GM21619 (cell line): ENCODE measurements at regions not wholly inside any gene's neighbourhood (a gene's known extent, or its start where the extent isn't known, plus 50 kb on each side); places are given as distances from the start of the nearest gene placed in this dataset.
"Not testable (repeated sequence)": the region's sequence is repeated elsewhere in the genome, so short reads cannot be mapped to it uniquely, and the experiment has no call there.

Source experiments
- ATAC-seq: cut with Tn5 transposase; IDR thresholded peaks from one replicate; pipeline ENCODE4 v1.9.1; 2021; ENCODE audit not compliant: unreplicated experiment

DNA sequence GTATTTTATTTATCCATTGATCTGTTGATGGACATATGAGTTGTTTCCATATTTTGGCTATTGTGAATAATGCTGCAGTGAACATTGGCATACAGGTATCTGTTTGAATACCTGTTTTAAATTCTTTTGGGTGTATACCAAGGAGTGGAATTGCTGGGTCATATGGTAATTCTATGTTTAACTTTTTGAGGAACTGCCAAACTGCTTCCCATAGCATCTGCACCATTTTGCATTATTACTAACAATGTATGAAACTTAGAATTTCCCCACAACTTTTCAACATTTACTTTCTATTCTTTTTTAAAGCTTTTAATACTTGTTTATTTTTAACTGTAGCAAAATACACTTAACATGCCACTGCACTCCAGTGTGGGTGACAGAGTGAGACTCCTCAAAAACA, 57.0 kb upstream of the MSN start:
- no peak for ATAC-seq

DNA sequence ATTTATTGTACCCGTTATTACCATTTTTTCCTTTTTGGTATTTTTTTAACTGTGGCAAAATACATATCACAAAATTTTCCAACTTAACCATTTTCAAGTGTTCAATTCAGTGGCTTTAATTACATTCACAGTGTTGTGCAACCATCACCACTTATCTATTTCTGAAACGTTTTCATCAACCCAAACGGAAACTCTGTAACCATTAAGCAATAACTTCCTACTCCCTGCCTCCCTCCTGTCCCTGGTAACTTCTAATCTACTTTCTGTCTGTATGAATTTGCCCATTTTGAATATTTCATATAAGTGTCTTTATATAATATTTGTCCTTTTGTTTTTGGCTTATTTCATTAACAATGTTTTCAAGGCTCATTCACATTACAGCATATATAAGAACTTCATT, 57.4 kb upstream of the MSN start:
- ATAC-seq: no peak

DNA sequence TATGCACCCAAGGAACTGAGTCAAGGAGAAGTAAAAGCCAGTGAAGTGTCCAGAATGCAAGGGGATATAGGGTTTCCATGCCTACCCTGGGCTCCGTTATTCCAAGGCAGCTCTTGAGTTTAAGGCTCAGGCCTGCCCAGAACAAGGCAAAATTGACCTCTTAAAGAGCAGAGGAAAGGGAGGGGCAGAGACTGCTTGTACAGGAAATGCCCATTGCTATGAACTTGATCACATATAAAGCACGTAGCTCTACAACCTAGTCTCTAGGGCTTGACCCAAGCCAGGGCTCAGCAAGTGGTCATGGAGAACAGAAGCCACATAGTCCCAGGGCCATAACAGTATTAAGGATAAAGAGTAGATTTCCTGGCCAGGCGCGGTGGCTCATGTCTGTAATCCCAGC, 58.2 kb upstream of the MSN start:
- ATAC-seq: no peak

DNA sequence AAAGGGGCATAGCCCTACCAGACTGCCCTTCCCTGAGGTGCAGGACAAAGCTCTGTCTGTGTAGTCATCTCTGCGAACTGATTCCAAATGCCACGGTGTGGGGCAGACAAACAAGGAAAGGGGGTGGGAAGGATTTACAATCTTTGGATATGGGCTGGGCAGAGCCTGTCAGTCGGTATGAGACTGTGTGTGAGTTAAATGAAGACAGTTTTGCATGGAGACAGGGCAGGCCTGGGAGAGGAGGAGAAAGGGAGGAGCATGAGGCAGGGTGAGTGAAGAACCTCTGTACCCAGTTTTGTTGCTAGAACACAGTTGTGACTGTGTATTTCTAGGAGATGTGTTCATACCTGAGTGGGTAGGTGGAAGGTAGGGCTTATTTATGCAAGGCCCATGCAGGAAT, 59.4 kb upstream of the MSN start:
- ATAC-seq: no peak

DNA sequence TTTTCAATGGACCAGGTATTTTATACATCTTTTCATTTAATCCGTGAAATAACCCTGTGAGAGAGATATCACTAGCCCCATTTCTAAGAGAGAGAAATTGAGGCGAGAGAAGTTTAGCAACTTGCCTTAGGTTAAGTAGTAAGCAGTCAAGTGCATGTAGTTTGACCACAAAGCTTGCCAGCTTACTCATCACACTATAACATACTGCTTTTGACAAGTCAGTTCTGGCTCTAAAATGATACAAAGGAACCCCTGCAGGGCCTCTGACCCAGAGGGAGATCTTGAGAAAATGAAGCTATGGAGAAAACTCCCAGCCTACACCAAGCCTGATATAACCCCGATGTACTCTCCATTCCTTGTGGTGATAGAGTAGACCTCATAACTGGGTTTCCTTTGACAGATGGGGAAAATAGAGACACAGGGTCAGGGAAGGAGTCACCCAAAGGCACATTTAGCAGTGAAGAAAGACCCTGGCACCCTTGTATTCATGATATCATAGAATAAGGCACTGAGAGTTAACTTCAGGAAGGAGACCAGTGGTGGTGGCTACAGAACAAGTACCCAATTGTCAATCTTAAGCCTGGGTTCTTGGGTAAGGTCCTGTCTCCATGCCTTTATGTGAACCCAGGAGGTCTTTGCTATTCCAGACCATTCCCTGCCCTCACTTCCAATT, 60.2 kb upstream of the MSN start:
- peak; percentile 56 for ATAC-seq

DNA sequence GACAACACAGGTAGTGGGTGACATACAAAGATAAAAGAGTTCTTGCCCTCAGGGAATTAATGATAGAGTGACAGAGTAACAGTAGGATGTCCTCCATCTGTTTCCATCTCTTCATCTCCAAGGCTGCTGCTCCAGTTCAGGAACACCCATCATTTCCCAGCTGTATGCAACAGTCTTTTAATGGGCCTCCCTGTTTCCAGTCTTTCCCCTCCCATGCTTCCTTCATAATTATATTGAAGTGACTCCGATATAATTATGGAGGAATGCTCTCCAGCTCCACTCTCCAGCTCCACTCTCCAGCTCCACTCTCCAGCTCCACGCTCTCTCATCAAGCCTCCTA, 65.3 kb upstream of the MSN start:
- ATAC-seq: no peak

DNA sequence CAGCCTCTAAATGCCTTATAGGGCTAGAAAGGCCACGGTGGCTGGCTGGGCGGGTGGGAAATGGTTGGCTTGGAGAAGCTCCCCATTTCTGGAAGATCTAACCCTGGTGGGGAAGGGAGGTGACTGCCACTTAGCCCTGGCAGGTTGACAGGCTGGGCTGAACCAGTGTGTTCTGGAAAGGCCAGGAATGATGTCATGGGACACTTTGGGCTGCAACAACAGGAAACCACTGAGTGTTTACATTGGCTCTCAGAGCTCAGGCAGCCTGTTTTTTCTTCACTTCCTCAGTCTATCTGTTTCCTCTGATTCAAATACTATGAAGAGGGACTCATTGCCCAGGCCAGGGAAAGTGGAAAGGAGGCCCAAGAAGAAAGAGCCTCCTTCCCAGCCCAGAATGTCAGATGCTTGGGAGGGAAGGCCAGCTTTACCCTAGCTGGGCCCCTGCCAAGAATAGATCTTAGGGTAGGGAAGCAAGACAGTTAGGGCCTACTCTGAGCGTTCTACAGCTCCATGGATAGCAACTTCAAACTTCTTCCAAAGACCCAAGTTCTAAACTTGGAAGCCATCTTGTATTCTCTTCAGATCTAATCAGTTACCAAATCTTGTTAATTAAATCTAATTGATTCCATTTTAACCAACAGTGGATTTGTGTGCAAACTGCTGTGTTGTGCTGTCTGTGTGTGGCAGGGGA, 65.8 kb upstream of the MSN start:
- ATAC-seq: peak; percentile 65

DNA sequence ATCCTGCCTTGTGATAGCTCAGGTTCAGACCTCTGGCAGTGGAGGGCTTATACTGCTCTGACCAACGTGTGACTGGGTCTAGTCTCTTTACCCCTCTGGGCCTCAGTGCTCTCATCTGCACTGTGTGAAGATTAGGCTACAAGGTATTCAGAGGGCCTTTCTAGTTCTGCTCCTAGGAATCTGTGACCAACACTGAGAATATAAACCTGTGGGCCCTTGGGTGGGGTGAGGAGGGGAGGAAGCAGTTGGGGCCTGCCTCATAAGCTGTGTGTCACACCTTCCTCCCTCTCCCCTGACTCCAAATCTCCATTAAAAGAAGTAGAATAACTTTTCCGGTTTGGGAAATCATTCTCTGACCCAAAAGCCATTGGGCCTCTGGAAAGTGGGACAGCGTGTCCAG, 66.3 kb upstream of the MSN start:
- no peak for ATAC-seq

DNA sequence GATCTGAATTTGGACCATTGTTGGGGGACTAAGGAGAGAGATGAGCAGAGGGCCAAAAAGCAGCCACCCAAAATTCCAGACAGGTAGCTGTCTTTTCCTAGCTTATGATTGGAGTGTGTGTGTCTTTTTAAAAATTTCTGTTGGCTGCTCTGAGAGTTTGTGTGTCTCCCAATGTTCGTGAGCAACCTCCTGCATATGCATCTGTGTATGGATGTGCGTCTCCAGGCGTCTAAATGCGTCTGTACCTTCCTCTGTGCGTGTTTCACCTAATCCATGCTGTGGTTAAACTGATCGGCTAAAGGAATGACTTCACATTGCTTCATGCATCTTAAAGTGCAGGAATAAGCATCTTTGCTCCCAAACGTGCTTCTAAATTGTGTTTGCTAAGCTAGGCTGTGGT, 65.5 kb upstream of the LAS1L start:
- ATAC-seq: no peak

DNA sequence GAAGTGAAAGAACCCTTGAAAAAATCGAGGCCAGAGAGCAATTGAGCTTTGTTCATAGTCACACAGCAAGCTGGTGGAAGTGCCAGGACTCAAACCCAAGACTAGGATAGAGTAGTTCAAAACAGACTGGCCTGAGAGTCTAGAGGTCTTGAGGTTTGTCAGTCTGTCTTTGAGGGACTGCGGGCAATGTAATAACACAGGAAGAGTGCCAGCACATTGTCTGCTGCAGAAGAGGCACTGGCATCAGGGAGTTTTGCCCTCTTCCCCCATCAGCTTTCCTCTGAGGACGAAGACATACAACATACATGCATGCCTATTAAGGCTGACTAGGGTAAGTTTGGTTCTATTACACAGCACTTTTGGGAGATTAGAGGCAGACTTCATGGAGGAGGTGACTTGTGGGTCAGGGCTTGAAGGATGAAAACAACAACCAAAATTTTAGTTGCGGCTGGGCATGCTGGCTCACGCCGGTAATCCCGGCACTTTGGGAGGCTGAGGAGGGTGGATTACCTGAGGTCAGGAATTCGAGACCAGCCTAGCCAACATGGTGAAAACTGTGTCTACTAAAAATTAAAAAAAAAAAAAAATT, 64.1 kb upstream of the LAS1L start:
- ATAC-seq: no peak

DNA sequence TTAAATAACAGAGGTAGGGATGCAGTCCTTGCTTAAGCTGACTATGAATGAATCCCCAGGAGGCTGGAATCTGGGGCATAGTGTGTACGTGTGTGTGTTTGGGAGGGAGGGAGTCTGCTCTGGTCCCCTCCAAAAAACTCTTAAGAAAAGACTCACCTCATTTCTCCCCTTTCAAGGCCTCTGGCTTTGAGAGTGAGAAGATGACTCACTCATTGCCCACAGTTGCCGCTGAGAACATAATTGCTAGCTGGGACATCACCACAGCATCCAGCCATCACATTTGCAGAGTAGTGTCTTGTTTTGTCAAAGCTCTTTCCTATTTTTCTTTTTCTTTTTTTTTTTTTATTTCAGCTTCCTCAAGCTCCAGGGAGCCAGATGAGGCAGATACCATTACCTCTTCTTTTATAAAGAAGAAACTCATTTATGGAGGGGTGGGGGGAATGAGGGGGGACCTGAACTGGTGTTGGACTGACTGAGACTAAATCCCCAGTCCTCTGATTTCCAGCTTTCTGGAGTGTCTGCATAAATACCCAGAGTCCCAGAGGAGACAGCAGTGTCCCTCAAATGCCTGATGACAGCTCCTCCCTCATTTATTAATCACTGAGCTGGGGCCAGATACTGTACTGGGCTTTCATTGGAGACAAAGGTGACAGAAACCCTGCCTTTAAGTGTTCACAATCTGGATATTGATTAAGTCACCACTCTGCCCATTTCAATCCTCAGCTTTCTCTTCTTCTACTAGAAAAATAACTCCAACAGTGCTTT, 61.9 kb upstream of the LAS1L start:
- ATAC-seq: peak; percentile 68

DNA sequence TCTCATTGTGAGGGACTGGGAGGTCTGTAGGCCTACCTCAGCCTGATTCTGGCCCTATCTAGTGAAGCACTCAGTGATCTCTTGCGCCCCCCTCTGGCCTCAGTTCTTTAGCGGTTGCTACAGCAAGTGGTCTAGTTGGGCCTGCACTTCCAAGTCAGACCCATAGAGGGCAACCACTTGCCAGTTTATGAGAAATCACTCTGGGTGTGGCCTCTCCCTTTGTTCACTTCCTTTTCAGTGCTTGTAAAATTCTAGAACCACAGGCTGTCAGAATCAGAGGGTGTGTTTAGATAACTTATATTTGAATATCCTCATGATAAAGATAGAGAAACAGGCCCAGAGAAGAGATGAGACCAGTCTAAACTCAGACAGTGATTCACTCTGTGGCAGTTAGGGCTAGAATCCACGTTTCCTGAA, 60.9 kb upstream of the LAS1L start:
- peak; percentile 79 for ATAC-seq

DNA sequence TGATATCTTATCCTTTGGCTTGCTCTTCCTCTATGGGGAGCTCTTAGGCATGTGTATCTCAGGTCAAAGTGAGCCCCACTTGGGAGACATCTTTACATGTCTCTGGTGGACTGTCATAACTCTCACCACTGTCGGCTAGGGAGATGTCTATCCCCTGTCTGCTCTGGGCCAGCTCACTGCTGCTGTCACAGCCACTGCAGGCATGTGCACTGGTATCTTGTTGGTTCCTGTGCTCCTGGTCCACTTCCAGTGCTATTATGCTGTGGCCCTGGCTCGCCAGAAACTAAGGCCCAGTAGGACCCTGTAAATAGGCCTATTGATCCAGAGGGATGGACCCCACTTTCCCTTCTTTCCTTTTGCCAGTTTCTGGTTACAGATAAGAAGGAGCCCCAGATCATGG, 56.6 kb upstream of the LAS1L start:
- no peak for ATAC-seq

DNA sequence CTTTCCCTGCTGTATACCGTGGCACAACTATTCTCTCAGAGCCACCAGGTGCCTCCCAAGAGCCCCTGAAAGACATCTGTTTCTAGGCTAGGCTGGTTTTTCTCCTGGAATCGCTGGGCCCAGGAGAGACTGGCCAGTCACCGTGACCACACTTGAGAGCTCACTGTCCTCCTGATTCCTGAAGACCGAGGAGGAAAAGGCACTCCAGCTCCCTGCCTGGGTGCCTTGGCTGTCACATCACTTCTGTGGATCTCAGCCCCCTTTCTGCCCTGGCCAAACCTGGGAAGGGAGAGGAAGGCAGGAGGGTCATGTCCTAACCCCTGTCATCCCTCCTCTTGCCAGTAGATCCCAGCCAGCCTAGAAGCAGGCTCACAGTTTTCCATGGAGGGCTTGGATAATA, 54.7 kb upstream of the LAS1L start:
- no peak for ATAC-seq

DNA sequence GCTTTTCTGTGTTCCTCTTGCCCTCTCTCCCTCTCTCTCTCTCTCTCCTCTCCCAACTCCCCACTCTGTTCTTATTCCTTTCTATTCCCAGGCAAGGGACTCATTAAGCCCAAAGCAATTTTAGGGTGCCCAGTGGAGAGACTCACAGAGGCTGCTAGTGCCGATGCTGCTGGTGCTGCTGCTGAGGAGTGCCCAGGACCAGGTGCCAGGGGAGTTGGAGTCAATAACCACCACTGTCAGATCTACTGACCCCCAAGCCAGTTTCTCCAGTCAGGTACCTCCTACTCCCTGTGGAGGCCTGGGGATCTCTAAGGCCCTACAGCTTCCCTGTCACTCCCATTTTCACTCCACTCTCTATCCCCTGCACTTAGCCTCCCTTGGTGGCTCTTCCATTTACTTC, 54.2 kb upstream of the LAS1L start:
- no peak for ATAC-seq

DNA sequence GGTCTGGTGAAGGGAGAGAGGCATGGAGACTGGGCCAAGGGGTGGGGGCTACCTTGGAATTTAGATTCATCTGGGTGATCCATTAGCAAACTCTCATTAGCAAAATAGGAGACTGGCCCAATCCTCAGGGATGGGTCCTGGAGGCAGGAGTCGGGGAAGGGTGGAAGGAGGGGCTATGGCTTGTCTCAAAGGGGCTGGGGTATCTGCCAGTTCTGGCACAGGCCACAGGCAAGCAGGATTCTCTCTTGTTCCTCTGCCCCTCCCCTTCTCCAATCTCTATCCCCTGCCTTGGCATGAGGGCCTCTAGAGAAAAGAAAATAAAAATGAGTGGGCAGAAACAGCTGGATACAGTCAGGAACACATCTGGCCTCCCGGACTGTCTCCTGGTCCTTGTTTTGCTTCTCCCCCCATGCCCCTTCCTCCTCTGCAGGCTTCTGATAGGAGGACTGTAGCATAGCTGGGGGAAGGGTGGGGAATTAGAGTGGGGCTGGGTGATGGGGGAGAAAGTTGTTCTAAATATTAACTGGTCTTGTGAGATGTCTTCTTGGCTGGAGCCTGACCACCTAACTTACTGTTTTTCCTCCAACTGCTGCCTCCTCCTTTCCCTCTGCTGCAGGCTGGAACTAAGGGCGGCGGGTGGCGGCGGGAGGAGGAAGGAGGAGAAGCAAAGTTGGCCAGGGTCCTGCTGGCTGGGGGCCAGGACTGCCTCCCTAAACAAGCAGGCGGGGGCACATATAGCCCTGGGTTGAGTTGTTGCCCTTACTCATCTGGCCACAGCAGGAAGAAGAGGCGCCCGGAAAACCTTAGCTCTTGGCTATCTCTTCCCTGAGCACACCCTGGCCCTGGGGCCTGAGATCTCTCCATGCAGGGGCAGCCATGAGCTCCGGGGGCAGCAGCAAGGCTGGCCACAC, 53.3 kb upstream of the LAS1L start:
- no peak for ATAC-seq

DNA sequence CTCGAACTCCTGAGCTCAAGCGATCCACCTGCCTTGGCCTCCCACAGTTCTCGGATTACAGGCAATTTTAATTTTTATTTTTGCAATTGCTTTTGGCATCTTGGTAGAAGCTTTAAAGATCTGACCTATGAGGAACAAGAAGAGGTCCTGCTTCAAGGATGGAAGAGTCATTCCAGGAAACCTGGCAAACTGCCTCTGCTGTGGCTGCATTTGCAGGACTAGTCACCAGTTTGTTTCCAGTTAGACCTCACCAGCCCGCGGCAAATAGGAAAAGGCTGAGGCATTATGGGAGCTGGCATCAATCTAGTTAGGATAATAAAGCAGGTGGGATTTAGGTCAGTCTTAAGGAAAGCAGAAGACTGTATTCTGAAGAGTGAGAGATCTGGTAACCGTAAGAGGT, 51.9 kb upstream of the LAS1L start:
- no peak for ATAC-seq

DNA sequence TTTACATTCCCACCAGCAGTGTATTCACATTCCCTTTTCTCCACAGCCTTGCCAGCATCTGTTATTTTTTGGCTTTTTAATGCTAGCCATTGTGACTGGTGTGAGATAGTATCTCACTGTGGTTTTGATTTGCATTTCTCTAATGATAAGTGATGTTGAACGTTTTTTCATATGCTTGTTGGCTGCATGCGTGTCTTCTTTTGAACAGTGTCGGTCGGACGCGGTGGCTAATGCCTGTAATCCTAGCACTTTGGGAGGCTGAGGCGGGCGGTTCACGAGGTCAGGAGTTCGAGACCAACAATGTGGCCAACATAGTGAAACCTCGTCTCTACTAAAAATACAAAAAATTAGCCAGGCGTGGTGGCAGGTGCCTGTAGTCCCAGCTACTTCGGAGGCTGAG, 50.6 kb upstream of the LAS1L start:
- ATAC-seq: not testable (repeated sequence)
